Spleen (tissue), 7 donors: ENCODE measurements at regions not wholly inside any gene's neighbourhood (a gene's known extent, or its start where the extent isn't known, plus 50 kb on each side); places are given as distances from the start of the nearest gene placed in this dataset.

Source experiments
- CTCF ChIP-seq, 11 experiments: fragments of 200-600 bp in 7 of 11; fragments of 450-650 bp in 4 of 11; sonication (generic) in 4 of 11; IDR thresholded peaks in 8 of 11; conservative IDR thresholded peaks in 3 of 11; 1 replicate in 7 of 11; 2 replicates in 4 of 11; pipeline versions ENCODE4 v1.4.0 to v1.8.0; 2016 to 2021; ENCODE audit warnings: antibody characterized with exemption in 11 of 11, inconsistent platforms in 4 of 11, mild to moderate bottlenecking in 1 of 11
- POLR2A ChIP-seq, 3 donors: fragments of 450-650 bp; IDR thresholded peaks; one replicate each; pipeline ENCODE4 v1.5.1; 2017; ENCODE audit warnings: antibody characterized with exemption in 3 of 3, mild to moderate bottlenecking in 1 of 3
- donor health status: DM: no; HTN: no; CAD: no; lungs with moderate emphysema.
- donor health status: DM: no; HTN: no; CAD: no.
- donor health status: DM: no; HTN: no; CAD: no.

GRCh38 chr6:132133736-132134445 is 182.7 kb upstream of the CCN2 start:
- TF ChIP-seq CTCF (IDR thresholded peaks at IDR 0.05 in 8 of 11, conservative IDR thresholded peaks at IDR 0.05 in 3 of 11) (no peak), POLR2A (IDR thresholded peaks at IDR 0.05) (no peak)
